ENCODE measurements at regions not wholly inside any gene's neighbourhood (a gene's known extent, or its start where the extent isn't known, plus 50 kb on each side); places are given as distances from the start of the nearest gene placed in this dataset.
"Not testable (repeated sequence)": the region's sequence is repeated elsewhere in the genome, so short reads cannot be mapped to it uniquely, and the experiment has no call there.

- no peak for DNase-seq (ENCODE audit: low read depth in 3 of 3)
Observed at GRCh38 chr16:47858333-47858982, 297.3 kb downstream of the ABCC12 start.

GRCh38 chr16:47855431-47855830 lies 300.4 kb downstream of the ABCC12 start:
- no peak for DNase-seq (ENCODE audit: low read depth in 3 of 3)

GRCh38 chr16:47854737-47855136 lies 301.1 kb downstream of the ABCC12 start:
- no peak for DNase-seq (ENCODE audit: low read depth in 3 of 3)

GRCh38 chr16:47852991-47853390 lies 302.8 kb downstream of the ABCC12 start:
- DNase-seq (ENCODE audit: low read depth in 3 of 3), result no peak

- no peak for DNase-seq (ENCODE audit: low read depth in 3 of 3)
Observed at GRCh38 chr16:47851146-47851545, 304.6 kb downstream of the ABCC12 start.

GRCh38 chr16:47849736-47850135 lies 306.1 kb downstream of the ABCC12 start:
- DNase-seq (ENCODE audit: low read depth in 3 of 3), result no peak

- no peak for DNase-seq (ENCODE audit: low read depth in 3 of 3)
Observed at GRCh38 chr16:47848421-47849109, 307.2 kb downstream of the ABCC12 start.

- DNase-seq (ENCODE audit: low read depth in 3 of 3), result no peak
Observed at GRCh38 chr16:47847220-47847970, 308.4 kb downstream of the ABCC12 start.

GRCh38 chr16:47834485-47835024 lies 321.2 kb downstream of the ABCC12 start:
- no peak for DNase-seq (ENCODE audit: low read depth in 3 of 3)

- DNase-seq (ENCODE audit: low read depth in 3 of 3), result no peak
Observed at GRCh38 chr16:47833771-47834170, 322.0 kb downstream of the ABCC12 start.

GRCh38 chr16:47829850-47830600 lies 325.8 kb downstream of the ABCC12 start:
- DNase-seq (ENCODE audit: low read depth in 3 of 3), result no peak

GRCh38 chr16:47826070-47826469 lies 329.7 kb downstream of the ABCC12 start:
- no peak for DNase-seq (ENCODE audit: low read depth in 3 of 3)

GRCh38 chr16:47817048-47817447 lies 338.7 kb downstream of the ABCC12 start:
- DNase-seq (ENCODE audit: low read depth in 3 of 3), result no peak

- DNase-seq (ENCODE audit: low read depth in 3 of 3), result no peak
Observed at GRCh38 chr16:47816511-47816910, 339.3 kb downstream of the ABCC12 start.

- DNase-seq (ENCODE audit: low read depth in 3 of 3), result no peak
Observed at GRCh38 chr16:47815655-47816054, 340.1 kb downstream of the ABCC12 start.

- DNase-seq (ENCODE audit: low read depth in 3 of 3), result not testable (repeated sequence)
Observed at GRCh38 chr16:47811758-47812157, 344.0 kb downstream of the ABCC12 start.

- DNase-seq (ENCODE audit: low read depth in 3 of 3), result no peak
Observed at GRCh38 chr16:47806309-47806847, 345.2 kb downstream of the PHKB start.

GRCh38 chr16:47787696-47788095 lies 326.6 kb downstream of the PHKB start:
- DNase-seq (ENCODE audit: low read depth in 3 of 3), result no peak

- no peak for DNase-seq (ENCODE audit: low read depth in 3 of 3)
Observed at GRCh38 chr16:47781673-47782072, 320.5 kb downstream of the PHKB start.

- no peak for DNase-seq (ENCODE audit: low read depth in 3 of 3)
Observed at GRCh38 chr16:47780213-47780875, 319.2 kb downstream of the PHKB start.

All from stimulated activated CD4-positive, alpha-beta T cell treated with anti-CD3 and anti-CD28 coated beads, TNF-alpha, amount 100 ng/mL, for 48 hours (primary cell).